ENCODE measurements at regions not wholly inside any gene's neighbourhood (a gene's known extent, or its start where the extent isn't known, plus 50 kb on each side); places are given as distances from the start of the nearest gene placed in this dataset.

DNA sequence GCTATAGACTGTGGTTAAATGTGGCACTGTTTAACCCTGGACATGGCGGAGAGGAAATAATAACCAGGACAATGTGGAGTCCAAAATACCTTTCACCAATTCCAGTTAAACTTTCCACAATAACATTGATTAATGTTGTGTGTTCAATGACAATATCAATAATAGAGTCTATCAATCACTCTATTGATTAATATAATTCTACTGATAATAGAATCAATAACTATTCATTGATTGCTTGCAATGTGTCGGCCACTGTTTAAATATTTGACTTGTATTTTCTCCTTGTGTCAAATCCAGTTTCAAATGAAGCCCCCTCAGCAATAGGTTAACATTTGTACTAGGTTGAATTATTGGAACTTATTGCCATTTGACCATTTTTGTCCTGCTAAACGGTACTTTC, 187.0 kb downstream of the PTPN20 start:
- Histone ChIP-seq H3K4me3 (no peak overlapping the region), H3K27me3 (ENCODE audit: control insufficient read depth in 3 of 3, insufficient read depth in 3 of 3, low read length in 2 of 3) (no peaks in the 10 kb centered on the region), H3K4me1 (ENCODE audit: control insufficient read depth in 5 of 5, insufficient read depth in 5 of 5, low read length in 5 of 5) (peaks cover 0 to 29% (median 0%) of the 10 kb centered on the region in 5 donors), H3K9ac (ENCODE audit: insufficient read depth in 1 of 2, low read length in 2 of 2) (no peak overlapping the region), H3K9me3 (ENCODE audit: control insufficient read depth in 4 of 4, insufficient read depth in 3 of 4, low read length in 3 of 4) (peaks cover 0 to 3% (median 0%) of the 10 kb centered on the region in 4 donors), H3K36me3 (ENCODE audit: control insufficient read depth in 4 of 4, insufficient read depth in 4 of 4, low read length in 4 of 4) (no peaks in the 10 kb centered on the region), H3K27ac (ENCODE audit: low read depth in 1 of 2, low read length in 1 of 2) (no peak overlapping the region)
- DNase-seq (no peak), ATAC-seq (ENCODE audit: insufficient read depth, low FRiP score) (no peak)
- WGBS, 2 donors: 93 to 94% methylated on average over 3 of the region's 3 CpGs
- TF ChIP-seq, protein P1, sequence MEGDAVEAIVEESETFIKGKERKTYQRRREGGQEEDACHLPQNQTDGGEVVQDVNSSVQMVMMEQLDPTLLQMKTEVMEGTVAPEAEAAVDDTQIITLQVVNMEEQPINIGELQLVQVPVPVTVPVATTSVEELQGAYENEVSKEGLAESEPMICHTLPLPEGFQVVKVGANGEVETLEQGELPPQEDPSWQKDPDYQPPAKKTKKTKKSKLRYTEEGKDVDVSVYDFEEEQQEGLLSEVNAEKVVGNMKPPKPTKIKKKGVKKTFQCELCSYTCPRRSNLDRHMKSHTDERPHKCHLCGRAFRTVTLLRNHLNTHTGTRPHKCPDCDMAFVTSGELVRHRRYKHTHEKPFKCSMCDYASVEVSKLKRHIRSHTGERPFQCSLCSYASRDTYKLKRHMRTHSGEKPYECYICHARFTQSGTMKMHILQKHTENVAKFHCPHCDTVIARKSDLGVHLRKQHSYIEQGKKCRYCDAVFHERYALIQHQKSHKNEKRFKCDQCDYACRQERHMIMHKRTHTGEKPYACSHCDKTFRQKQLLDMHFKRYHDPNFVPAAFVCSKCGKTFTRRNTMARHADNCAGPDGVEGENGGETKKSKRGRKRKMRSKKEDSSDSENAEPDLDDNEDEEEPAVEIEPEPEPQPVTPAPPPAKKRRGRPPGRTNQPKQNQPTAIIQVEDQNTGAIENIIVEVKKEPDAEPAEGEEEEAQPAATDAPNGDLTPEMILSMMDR (IDR thresholded peaks at IDR 0.05; ENCODE audit: control extremely low read depth, extremely low read depth): no peak

DNA sequence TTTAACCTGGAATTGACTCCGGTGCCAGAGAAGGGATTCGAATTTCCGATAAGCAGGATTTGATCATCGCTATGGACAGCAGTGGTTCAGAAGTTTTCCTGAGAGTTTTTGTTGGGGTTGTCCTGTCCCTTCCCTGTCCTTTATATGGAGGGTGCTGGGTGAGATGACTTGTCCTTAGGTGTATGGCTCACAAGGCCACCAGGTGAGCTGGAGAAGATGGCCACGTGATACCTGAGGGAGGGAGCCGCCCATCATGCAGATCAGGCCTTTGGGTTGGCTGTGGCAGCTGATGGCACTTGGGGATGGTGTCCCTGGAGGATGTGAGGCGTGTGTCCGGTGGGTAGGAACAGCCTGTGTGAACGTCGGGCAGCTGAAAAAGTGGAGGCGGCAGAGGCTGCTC, 187.7 kb downstream of the PTPN20 start:
- no peak overlapping the region for H3K4me3 ChIP-seq
- peaks cover 0 to 36% (median 0%) of the 10 kb centered on the region in 5 donors for H3K4me1 ChIP-seq (ENCODE audit: control insufficient read depth in 5 of 5, insufficient read depth in 5 of 5, low read length in 5 of 5)
- TF ChIP-seq, protein P1 (IDR thresholded peaks at IDR 0.05; ENCODE audit: control extremely low read depth, extremely low read depth): no peak
- no peaks in the 10 kb centered on the region for H3K27me3 ChIP-seq (ENCODE audit: control insufficient read depth in 3 of 3, insufficient read depth in 3 of 3, low read length in 2 of 3)
- no peak overlapping the region for H3K9ac ChIP-seq (ENCODE audit: insufficient read depth in 1 of 2, low read length in 2 of 2)
- H3K9me3 ChIP-seq (ENCODE audit: control insufficient read depth in 4 of 4, insufficient read depth in 3 of 4, low read length in 3 of 4): peaks cover 0 to 3% (median 0%) of the 10 kb centered on the region in 4 donors
- WGBS, 2 donors: 93 to 94% methylated on average over 11 of the region's 11 CpGs
- no peaks in the 10 kb centered on the region for H3K36me3 ChIP-seq (ENCODE audit: control insufficient read depth in 4 of 4, insufficient read depth in 4 of 4, low read length in 4 of 4)
- H3K27ac ChIP-seq (ENCODE audit: low read depth in 1 of 2, low read length in 1 of 2): no peak overlapping the region
- no peak for DNase-seq
- ATAC-seq (ENCODE audit: insufficient read depth, low FRiP score): no peak

DNA sequence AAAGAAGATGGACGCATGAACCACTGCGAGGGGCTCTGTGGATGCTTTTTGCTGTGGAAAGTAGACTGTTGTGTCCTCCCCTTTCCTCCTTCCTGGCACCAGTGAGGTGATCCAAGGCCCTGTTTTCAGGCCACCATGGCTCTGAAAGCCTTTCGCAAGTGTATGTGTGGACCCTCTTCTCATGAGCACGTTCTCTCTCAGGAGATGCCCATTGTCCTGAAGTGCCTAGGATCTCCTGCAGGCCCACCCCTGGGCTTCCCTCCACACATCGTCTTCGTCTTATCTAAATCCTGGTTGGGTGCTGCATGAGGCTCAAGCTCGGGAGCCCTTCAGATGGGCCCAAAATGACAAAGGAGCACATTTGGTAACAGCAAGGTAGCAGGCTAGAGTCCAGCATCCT, 188.2 kb downstream of the PTPN20 start:
- Histone ChIP-seq H3K4me1 (ENCODE audit: control insufficient read depth in 5 of 5, insufficient read depth in 5 of 5, low read length in 5 of 5) (peaks cover 0 to 41% (median 3%) of the 10 kb centered on the region in 5 donors), H3K27me3 (ENCODE audit: control insufficient read depth in 3 of 3, insufficient read depth in 3 of 3, low read length in 2 of 3) (no peaks in the 10 kb centered on the region), H3K36me3 (ENCODE audit: control insufficient read depth in 4 of 4, insufficient read depth in 4 of 4, low read length in 4 of 4) (no peaks in the 10 kb centered on the region), H3K4me3 (no peak overlapping the region), H3K9me3 (ENCODE audit: control insufficient read depth in 4 of 4, insufficient read depth in 3 of 4, low read length in 3 of 4) (peaks cover 0 to 3% (median 0%) of the 10 kb centered on the region in 4 donors), H3K9ac (ENCODE audit: insufficient read depth in 1 of 2, low read length in 2 of 2) (no peak overlapping the region), H3K27ac (ENCODE audit: low read depth in 1 of 2, low read length in 1 of 2) (no peak overlapping the region)
- DNase-seq (no peak), ATAC-seq (ENCODE audit: insufficient read depth, low FRiP score) (no peak)
- TF ChIP-seq, protein P1 (IDR thresholded peaks at IDR 0.05; ENCODE audit: control extremely low read depth, extremely low read depth): no peak
- 93 to 95% methylated on average over 7 of the region's 7 CpGs for WGBS, 2 donors

- ATAC-seq (ENCODE audit: insufficient read depth, low FRiP score) (no peak), DNase-seq (no peak)
- TF ChIP-seq, protein P1 (IDR thresholded peaks at IDR 0.05; ENCODE audit: control extremely low read depth, extremely low read depth): no peak
- no peak overlapping the region for H3K27ac ChIP-seq (ENCODE audit: low read depth in 1 of 2, low read length in 1 of 2)
- H3K9me3 ChIP-seq (ENCODE audit: control insufficient read depth in 4 of 4, insufficient read depth in 3 of 4, low read length in 3 of 4): peaks cover 0 to 3% (median 0%) of the 10 kb centered on the region in 4 donors
- H3K36me3 ChIP-seq (ENCODE audit: control insufficient read depth in 4 of 4, insufficient read depth in 4 of 4, low read length in 4 of 4): no peaks in the 10 kb centered on the region
- H3K4me1 ChIP-seq (ENCODE audit: control insufficient read depth in 5 of 5, insufficient read depth in 5 of 5, low read length in 5 of 5): peaks cover 0 to 54% (median 6%) of the 10 kb centered on the region in 5 donors
- H3K4me3 ChIP-seq: no peak overlapping the region
- WGBS, 2 donors: 91 to 98% methylated on average over 5 of the region's 5 CpGs
- H3K27me3 ChIP-seq (ENCODE audit: control insufficient read depth in 3 of 3, insufficient read depth in 3 of 3, low read length in 2 of 3): no peaks in the 10 kb centered on the region
- H3K9ac ChIP-seq (ENCODE audit: insufficient read depth in 1 of 2, low read length in 2 of 2): no peak overlapping the region
Measured at GRCh38 chr10:47101196-47101595, 190.0 kb downstream of the PTPN20 start.
